GM19023 (cell line): ENCODE measurements at regions not wholly inside any gene's neighbourhood (a gene's known extent, or its start where the extent isn't known, plus 50 kb on each side); places are given as distances from the start of the nearest gene placed in this dataset.

Experiments used
- ATAC-seq: cut with Tn5 transposase; IDR thresholded peaks from one replicate; pipeline ENCODE4 v1.9.1; 2021; ENCODE audit warnings: mild to moderate bottlenecking, moderate library complexity; ENCODE audit not compliant: unreplicated experiment

GRCh38 chr11:97972731-97973130 lies 1048.0 kb upstream of the CNTN5 start:
- ATAC-seq = no peak

GRCh38 chr11:97973352-97973857 lies 1047.3 kb upstream of the CNTN5 start:
- no peak for ATAC-seq

- no peak for ATAC-seq
Measured at GRCh38 chr11:97974798-97975498, 1045.8 kb upstream of the CNTN5 start.

- ATAC-seq = no peak
Measured at GRCh38 chr11:97977726-97978125, 1043.0 kb upstream of the CNTN5 start.

- no peak for ATAC-seq
Measured at GRCh38 chr11:97979741-97980140, 1041.0 kb upstream of the CNTN5 start.

GRCh38 chr11:97982512-97982911 lies 1038.2 kb upstream of the CNTN5 start:
- no peak for ATAC-seq

- no peak for ATAC-seq
Measured at GRCh38 chr11:97989121-97989520, 1031.6 kb upstream of the CNTN5 start.

GRCh38 chr11:97990162-97990920 lies 1030.4 kb upstream of the CNTN5 start:
- ATAC-seq = no peak

GRCh38 chr11:97993562-97993961 lies 1027.2 kb upstream of the CNTN5 start:
- no peak for ATAC-seq

- no peak for ATAC-seq
Measured at GRCh38 chr11:97995874-97996273, 1024.9 kb upstream of the CNTN5 start.

- no peak for ATAC-seq
Measured at GRCh38 chr11:97996762-97997161, 1024.0 kb upstream of the CNTN5 start.

GRCh38 chr11:98003606-98004371 lies 1017.0 kb upstream of the CNTN5 start:
- no peak for ATAC-seq

- no peak for ATAC-seq
Measured at GRCh38 chr11:98007072-98007471, 1013.7 kb upstream of the CNTN5 start.

GRCh38 chr11:98027652-98028051 lies 993.1 kb upstream of the CNTN5 start:
- no peak for ATAC-seq

- no peak for ATAC-seq
Measured at GRCh38 chr11:98029832-98030231, 990.9 kb upstream of the CNTN5 start.

GRCh38 chr11:98036810-98037209 lies 983.9 kb upstream of the CNTN5 start:
- ATAC-seq = no peak

- ATAC-seq = no peak
Measured at GRCh38 chr11:98040061-98040808, 980.5 kb upstream of the CNTN5 start.

GRCh38 chr11:98047647-98048046 lies 973.1 kb upstream of the CNTN5 start:
- no peak for ATAC-seq

- no peak for ATAC-seq
Measured at GRCh38 chr11:98053851-98054250, 966.9 kb upstream of the CNTN5 start.

GRCh38 chr11:98056945-98057344 lies 963.8 kb upstream of the CNTN5 start:
- ATAC-seq = no peak

- ATAC-seq = no peak
Measured at GRCh38 chr11:98059488-98059887, 961.3 kb upstream of the CNTN5 start.
